ENCODE measurements at regions not wholly inside any gene's neighbourhood (a gene's known extent, or its start where the extent isn't known, plus 50 kb on each side); places are given as distances from the start of the nearest gene placed in this dataset.

- TF ChIP-seq EZH2 (IDR thresholded peaks at IDR 0.05; ENCODE audit: low read depth, unreplicated experiment) = no peak
- TF ChIP-seq CREB1 (CRISPR knock-in tag; IDR thresholded peaks at IDR 0.05; ENCODE audit: low read depth) = no peak
- TF ChIP-seq ZNF114 (CRISPR knock-in tag; IDR thresholded peaks at IDR 0.05) = no peak
- Histone ChIP-seq H3K4me3 (no peak overlapping the region), H2AFZ (no peak overlapping the region), H3K4me1 (ENCODE audit: insufficient read depth) (peaks cover 5% of the 10 kb centered on the region), H3F3A (replicated peaks; ENCODE audit: low read depth) (no peaks in the 10 kb centered on the region), H3K36me3 (ENCODE audit: insufficient read depth) (no peaks in the 10 kb centered on the region), H3K27me3 (ENCODE audit: insufficient read depth) (no peaks in the 10 kb centered on the region), H3K27ac (ENCODE audit: low read depth) (no peak overlapping the region), H3K4me2 (no peak overlapping the region), H3K9me2 (ENCODE audit: insufficient read depth) (no peaks in the 10 kb centered on the region), H4K20me1 (replicated peaks; ENCODE audit: insufficient read depth) (no peaks in the 10 kb centered on the region), H3K79me2 (replicated peaks; ENCODE audit: insufficient read depth) (no peaks in the 10 kb centered on the region)
- H3K4me3 Mint-ChIP-seq = no peak overlapping the region
- ATAC-seq (no peak), DNase-seq (ENCODE audit: low spot score) (no peak)
- H3K9me3 Mint-ChIP-seq = peaks cover 3% of the 10 kb centered on the region; the same call in 2 of the 3 replicates
- 0 out of 3 replicates have a peak, but pooled peaks cover 3% of the 10 kb centered on the region for H3K36me3 Mint-ChIP-seq (ENCODE audit: low read depth)
- H3K4me1 Mint-ChIP-seq = peaks cover 10% of the 10 kb centered on the region
- H3K27me3 Mint-ChIP-seq (ENCODE audit: insufficient read depth, low read depth, poor library complexity) = peaks cover 7% of the 10 kb centered on the region
- H3K27ac Mint-ChIP-seq = no peak overlapping the region
Observed at GRCh38 chr2:234376229-234376628, 120.7 kb downstream of the ARL4C start.

GRCh38 chr2:234375176-234375880 lies 121.6 kb downstream of the ARL4C start:
- TF ChIP-seq ZNF462 (CRISPR knock-in tag; IDR thresholded peaks at IDR 0.05) = no peak
- peak overlapping the region; percentile 32; the same call in 1 of the 2 replicates for H2AFZ ChIP-seq
- ATAC-seq = no peak
- no peak overlapping the region for H3K4me2 ChIP-seq
- no peak overlapping the region for H3K4me3 ChIP-seq
- H3K9me3 Mint-ChIP-seq = peaks cover 3% of the 10 kb centered on the region; the same call in 2 of the 3 replicates
- H3K27ac Mint-ChIP-seq = no peak overlapping the region
- H3K4me1 ChIP-seq (ENCODE audit: insufficient read depth) = peaks cover 5% of the 10 kb centered on the region
- H3K79me2 ChIP-seq (replicated peaks; ENCODE audit: insufficient read depth) = no peaks in the 10 kb centered on the region
- H4K20me1 ChIP-seq (replicated peaks; ENCODE audit: insufficient read depth) = no peaks in the 10 kb centered on the region
- no peaks in the 10 kb centered on the region for H3F3A ChIP-seq (replicated peaks; ENCODE audit: low read depth)
- no peaks in the 10 kb centered on the region for H3K36me3 ChIP-seq (ENCODE audit: insufficient read depth)
- H3K4me1 Mint-ChIP-seq = peaks cover 10% of the 10 kb centered on the region
- no peaks in the 10 kb centered on the region for H3K9me2 ChIP-seq (ENCODE audit: insufficient read depth)
- 0 out of 3 replicates have a peak, but pooled peaks cover 3% of the 10 kb centered on the region for H3K36me3 Mint-ChIP-seq (ENCODE audit: low read depth)
- no peaks in the 10 kb centered on the region for H3K27me3 ChIP-seq (ENCODE audit: insufficient read depth)
- H3K4me3 Mint-ChIP-seq = no peak overlapping the region
- no peak overlapping the region for H3K27ac ChIP-seq (ENCODE audit: low read depth)
- no peak for DNase-seq (ENCODE audit: low spot score)
- peaks cover 7% of the 10 kb centered on the region for H3K27me3 Mint-ChIP-seq (ENCODE audit: insufficient read depth, low read depth, poor library complexity)
